ENCODE measurements at regions not wholly inside any gene's neighbourhood (a gene's known extent, or its start where the extent isn't known, plus 50 kb on each side); places are given as distances from the start of the nearest gene placed in this dataset.
"Not testable (repeated sequence)": the region's sequence is repeated elsewhere in the genome, so short reads cannot be mapped to it uniquely, and the experiment has no call there.

- not testable (repeated sequence) for H3K4me1 Mint-ChIP-seq (ENCODE audit: unreplicated experiment); H3K27me3 Mint-ChIP-seq; H3K36me3 Mint-ChIP-seq
Observed at GRCh38 chr17:26881195-26881594, 412.7 kb upstream of the WSB1 start.

GRCh38 chr17:26882097-26882761 is 411.7 kb upstream of the WSB1 start:
- not testable (repeated sequence) for DNase-seq (ENCODE audit: extremely low spot score, unreplicated experiment); H3K4me1 Mint-ChIP-seq (ENCODE audit: unreplicated experiment); H3K9me3 Mint-ChIP-seq; H3K36me3 Mint-ChIP-seq; H3K27ac Mint-ChIP-seq; H3K27me3 Mint-ChIP-seq; H3K4me3 Mint-ChIP-seq

More at GRCh38 chr17:26881195-26881594, 412.7 kb upstream of the WSB1 start:
- DNase-seq (ENCODE audit: extremely low spot score, unreplicated experiment); H3K4me3 Mint-ChIP-seq; H3K27ac Mint-ChIP-seq; H3K9me3 Mint-ChIP-seq: not testable (repeated sequence)

DNA sequence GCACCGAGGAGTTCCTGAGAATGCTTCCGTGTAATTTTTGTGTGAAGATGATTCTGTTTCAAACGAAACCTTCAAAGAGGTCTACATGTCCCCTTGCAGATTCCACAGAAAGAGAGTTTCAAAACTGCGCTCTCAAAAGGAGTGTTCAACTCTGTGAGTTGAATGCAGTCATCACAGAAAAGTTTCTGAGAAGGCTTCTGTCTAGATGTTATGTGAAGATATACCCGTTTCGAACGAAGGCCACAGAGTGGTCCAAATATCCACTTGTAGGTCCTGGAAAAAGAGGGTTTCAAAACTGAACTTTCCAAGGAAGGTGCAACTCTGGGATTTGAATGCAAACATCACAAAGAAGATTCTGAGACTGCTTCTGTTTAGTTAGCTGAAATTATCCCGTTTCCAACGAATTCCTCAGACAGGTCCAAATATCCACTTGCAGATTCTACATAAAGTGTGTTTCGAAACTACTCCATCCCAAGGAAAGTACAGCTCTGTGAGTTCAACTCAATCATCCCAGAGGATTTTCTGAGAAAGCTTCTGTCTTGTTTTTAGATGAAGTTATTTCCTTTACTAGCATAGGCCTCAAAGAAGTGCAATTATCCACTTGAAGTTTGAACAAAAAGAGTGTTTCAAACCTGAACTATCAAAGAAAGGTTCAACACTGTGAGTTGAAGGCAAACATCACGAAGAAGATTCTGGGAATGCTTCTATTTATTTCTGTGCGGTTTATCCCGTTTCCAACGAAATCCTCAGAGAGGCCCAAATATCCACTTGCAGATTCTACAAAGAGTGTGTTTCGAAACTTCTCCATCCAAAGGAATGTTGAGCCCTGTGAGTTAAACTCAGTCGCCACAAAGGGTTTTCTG is 409.8 kb upstream of the WSB1 start:
- H3K27ac Mint-ChIP-seq, result not testable (repeated sequence)

GRCh38 chr17:26884741-26885059 is 409.2 kb upstream of the WSB1 start:
- not testable (repeated sequence) for H3K4me3 Mint-ChIP-seq, H3K27ac Mint-ChIP-seq

More for the DNA sequence above, 409.8 kb upstream of the WSB1 start:
- H3K4me3 Mint-ChIP-seq; H3K27me3 Mint-ChIP-seq; H3K36me3 Mint-ChIP-seq; H3K4me1 Mint-ChIP-seq (ENCODE audit: unreplicated experiment); DNase-seq (ENCODE audit: extremely low spot score, unreplicated experiment); H3K9me3 Mint-ChIP-seq: not testable (repeated sequence)

GRCh38 chr17:26885244-26885970 is 408.5 kb upstream of the WSB1 start:
- not testable (repeated sequence) for H3K36me3 Mint-ChIP-seq; H3K27ac Mint-ChIP-seq; H3K4me3 Mint-ChIP-seq; H3K4me1 Mint-ChIP-seq (ENCODE audit: unreplicated experiment); H3K27me3 Mint-ChIP-seq; H3K9me3 Mint-ChIP-seq
- peak; percentile 92 for DNase-seq (ENCODE audit: extremely low spot score, unreplicated experiment)

More at GRCh38 chr17:26884741-26885059, 409.2 kb upstream of the WSB1 start:
- not testable (repeated sequence) for H3K9me3 Mint-ChIP-seq; DNase-seq (ENCODE audit: extremely low spot score, unreplicated experiment); H3K36me3 Mint-ChIP-seq; H3K4me1 Mint-ChIP-seq (ENCODE audit: unreplicated experiment); H3K27me3 Mint-ChIP-seq

All from type B pancreatic cell (in vitro differentiated cells).